HG03175 (cell line): ENCODE measurements at regions not wholly inside any gene's neighbourhood (a gene's known extent, or its start where the extent isn't known, plus 50 kb on each side); places are given as distances from the start of the nearest gene placed in this dataset.
A peak's percentile ranks its signal among the peaks of the same experiment; 100 is the strongest.
"Not testable (repeated sequence)": the region's sequence is repeated elsewhere in the genome, so short reads cannot be mapped to it uniquely, and the experiment has no call there.

ENCODE experiments used
- ATAC-seq: cut with Tn5 transposase; IDR thresholded peaks from one replicate; pipeline ENCODE4 v1.9.1; 2021; ENCODE audit warnings: mild to moderate bottlenecking, moderate library complexity; ENCODE audit not compliant: unreplicated experiment

DNA sequence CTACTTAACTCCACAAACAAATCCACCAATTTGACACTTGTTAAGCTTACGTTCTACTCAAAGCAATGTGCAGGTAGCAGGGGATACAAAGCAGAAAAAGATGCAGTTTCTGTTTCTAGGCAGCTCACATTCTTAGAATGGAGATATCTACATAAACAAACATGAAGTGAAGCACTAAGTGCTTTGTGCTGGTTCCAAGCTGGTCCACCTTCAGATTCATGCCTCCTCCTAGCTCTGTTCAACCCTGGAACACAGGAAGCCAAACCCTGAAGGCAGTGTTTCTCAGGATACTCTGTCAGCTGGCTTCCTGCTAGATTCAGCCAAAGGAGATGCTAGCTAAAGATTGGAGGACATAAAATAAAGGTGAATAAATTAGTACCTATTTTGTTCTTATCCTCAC, 55.3 kb upstream of the NOL4 start:
- ATAC-seq: no peak

DNA sequence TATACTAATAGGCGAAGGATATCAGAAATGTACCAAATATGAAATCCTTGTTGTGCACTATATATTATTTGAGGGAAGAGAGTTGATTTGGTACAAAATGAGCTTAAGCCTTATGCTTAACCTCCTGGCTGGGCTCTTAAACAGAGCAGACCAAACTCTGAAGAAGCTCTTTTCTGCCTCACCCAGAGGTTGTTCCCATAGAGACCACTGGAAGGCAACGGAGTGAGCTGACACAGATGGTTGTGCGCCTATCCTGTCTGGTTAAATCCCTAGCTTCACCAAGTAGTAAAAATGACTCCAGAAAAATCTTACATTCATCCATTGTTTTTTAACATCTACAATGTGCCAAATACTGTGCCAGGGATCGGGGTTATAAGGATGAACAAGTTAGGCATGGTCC, 55.9 kb upstream of the NOL4 start:
- no peak for ATAC-seq

DNA sequence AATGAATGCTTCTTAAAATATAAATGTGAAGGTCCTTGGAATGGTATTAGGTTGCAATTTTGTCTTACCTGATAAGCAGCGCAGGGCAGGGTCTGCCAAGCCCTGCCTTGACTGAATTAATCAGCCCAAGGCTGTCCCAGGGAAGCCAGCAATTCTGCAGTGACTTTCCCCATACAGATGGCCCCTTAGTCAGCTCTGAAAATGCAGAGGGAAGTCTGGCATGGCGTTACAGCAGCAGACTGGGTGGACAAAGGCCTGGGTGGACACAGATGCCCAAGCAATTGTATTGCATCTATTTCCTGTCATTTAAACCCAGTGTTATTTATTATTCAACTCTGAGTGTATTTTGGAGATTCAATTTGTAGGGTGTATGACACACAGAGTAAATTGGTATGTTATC, 56.6 kb upstream of the NOL4 start:
- ATAC-seq: no peak

DNA sequence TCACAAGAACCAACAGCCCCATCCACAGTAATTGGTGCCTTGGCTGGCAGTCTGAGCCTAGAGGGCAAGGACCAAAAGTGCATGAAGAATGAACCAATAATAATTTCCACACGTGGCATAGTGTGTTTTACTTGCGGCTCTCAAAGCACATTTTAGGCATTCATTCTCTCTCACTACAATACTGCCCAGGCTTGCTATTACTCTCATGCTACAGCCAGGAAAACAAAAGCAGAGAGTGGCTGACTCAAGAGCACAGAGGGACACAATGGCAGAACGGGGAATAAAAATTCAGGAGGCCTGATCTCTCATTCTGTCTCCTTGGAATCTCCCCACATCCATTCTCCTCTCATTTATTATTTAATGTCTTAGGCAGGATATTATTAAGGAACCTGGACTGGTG, 57.0 kb upstream of the NOL4 start:
- ATAC-seq: no peak

DNA sequence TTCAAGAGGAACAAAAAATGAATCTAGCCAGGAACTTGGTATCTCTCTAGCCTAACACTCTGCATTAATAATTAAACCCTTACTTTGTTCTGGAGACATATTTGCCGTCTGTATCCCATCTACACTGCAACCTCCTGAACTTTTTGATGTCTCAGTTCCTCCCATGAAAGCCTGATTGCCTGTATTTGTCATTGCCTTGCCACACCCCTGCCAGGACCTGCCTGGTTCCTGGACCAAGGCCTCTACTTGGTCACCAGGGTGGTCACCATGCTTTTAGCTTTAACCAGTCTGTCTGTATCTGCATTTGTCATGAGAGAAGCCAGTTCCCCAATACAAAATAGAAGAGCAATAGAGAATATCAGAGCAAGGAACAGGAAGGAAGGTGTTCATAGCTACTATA, 58.8 kb upstream of the NOL4 start:
- no peak for ATAC-seq

DNA sequence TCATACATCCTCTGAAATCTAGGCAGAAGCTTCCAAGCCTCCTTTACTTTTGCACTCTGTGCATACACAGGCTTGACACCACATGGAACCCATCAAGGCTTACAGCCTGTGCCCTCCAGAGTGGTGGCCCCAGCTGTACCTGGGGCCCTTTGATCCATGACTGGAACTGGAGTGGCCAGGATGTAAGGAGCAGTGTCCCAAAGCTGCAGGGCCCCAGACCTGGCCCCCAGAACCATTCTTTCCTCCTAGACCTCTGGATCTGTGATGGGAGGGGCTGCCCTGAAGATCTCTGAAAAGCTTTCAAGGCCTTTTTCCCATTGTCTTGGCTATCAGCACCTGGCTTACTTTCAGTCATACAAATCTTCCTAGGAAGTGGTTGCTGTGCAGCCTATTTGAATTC, 63.1 kb upstream of the NOL4 start:
- ATAC-seq: no peak

DNA sequence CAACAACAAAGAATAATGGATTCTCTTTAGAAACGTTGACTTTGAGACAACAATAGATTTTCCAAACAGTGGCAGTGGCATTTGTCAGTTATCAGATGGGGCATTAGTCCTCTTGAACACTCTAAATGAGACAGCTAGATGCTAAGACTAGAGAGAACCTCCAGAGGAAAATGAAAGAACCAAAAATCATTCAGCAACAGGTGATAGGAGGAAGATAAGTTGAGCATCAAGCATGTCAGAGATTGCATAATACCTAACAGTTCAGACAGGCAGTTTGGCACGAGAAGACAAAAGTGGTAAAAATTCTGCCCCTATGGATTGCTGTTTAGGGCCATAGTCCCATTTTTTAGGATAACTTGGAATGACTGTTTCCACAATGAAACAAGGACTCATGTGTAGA, 67.9 kb upstream of the NOL4 start:
- ATAC-seq: no peak

DNA sequence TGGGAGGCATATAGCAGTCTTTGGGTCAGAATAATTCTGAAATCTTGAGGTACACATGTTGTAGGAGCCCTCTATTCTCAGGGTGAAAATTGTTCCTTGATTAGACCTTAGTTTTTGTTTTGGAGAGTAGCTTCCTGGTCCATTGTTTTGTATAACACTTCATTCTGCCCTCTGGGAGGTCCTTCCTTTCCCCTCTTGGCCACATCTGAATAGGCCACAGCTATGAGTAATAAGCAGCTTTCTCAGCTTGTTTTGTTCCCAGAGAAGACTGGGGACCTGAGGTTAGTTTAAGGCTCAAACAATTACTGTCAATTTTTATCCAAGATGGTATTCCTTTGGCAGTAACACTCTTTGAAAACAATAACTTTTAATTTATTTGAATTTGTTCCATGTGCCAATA, 72.6 kb upstream of the NOL4 start:
- no peak for ATAC-seq

DNA sequence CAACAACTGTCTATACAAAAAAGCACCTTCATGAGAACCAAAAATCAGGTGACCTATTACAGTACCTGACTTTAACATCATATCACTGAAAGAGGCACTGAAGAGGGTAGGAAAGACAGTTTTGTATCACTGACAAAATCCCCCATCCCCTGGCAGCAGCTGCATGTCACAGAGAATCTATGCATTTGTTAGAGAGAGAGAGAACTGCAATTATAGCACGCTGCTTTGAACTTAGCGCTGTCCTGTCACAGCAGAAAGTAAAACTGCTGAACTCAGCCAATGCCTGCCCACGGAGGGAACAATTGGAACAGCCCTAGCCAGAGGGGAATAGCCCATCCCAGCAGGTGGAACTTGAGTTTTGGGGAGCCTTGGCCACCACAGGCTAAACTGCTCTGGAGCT, 75.1 kb upstream of the NOL4 start:
- no peak for ATAC-seq

DNA sequence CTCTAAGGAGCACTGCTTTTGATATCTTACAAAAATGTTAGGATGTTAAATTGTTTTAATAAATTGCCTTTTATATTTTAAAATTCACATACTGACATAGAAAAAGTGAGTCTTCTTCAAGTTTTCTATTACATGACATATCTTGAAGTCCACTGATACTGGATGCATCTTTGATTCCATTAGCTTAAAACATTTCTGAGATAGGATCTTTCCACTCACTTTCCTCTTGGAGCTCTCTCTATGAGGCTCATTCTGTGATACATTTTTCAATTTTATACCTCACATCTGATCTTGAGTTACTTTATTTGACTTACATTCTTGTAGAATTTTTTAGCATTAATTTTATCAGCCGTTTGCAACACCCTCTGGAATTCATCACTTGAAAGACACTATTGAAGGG, 86.8 kb upstream of the NOL4 start:
- ATAC-seq: no peak

DNA sequence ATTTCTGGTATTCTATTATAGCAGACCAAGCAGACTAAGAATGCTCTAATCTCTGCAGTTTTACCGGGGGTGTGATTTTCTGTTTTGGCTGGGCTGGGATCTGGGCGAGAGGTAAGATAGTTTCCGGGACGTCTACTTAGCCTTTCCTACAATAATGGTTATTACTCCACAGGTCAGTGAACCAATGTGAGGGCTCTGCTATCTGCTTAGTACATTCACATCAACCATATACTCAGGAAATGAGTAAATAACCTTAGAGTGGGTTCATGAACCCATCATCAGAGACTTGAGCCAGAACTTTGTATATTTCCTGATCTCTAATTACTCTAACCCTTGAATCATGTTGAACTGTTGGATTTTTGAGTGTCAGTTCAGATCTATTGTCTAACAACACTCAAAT, 90.1 kb upstream of the NOL4 start:
- ATAC-seq: no peak

DNA sequence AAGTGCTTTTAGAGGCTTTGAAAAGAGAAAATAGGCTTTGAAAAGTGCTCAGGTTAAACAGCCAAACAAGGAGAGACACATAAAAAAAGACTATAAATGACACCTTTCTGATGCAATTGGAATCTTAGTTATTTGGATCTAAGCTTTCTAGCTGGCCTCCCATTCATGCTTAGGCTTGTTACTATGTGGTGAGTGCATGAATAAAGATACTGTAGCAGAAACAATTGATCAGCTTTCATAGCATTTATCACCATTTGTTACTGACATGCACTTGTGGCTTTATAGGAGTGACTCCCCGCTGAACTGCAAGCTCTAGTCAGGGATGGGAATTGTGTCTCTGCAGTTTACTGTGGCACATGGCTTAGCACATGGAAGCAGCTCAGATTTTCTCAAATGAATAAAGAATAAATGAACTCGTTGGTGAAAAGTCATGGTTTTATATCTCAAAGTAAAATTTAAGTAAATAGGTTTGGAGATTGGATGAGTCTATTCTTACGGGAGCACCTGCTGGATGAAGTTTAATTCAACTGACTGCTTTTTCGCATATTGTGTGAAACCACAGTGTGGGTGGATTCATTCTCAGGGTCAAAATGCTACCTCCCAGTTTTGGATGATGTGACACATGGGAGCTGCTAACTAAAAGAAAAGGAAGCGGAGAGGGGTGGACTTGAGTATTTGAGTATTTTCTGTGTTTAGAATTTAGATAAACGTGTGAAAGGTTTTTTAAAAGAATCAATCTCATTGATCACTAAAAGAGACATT, 91.1 kb upstream of the NOL4 start:
- ATAC-seq: no peak

DNA sequence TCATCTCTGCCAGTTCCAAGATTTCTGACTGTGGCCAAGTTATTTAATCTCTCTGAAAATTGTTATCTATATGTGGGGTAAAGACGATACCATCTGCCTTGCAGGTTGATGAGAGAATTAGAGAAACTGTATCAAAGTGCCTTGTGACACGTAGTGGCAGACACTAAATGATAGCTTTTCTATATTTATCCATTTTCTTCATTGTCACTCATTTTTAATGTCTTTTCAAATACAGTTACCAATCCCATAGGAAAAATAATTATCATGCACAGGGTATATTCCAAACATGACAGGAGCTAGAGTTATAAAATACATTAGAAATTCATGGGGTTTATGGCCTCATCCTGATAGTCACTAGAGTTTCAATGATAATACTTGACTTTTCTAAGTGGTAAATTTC, 95.6 kb upstream of the NOL4 start:
- no peak for ATAC-seq

DNA sequence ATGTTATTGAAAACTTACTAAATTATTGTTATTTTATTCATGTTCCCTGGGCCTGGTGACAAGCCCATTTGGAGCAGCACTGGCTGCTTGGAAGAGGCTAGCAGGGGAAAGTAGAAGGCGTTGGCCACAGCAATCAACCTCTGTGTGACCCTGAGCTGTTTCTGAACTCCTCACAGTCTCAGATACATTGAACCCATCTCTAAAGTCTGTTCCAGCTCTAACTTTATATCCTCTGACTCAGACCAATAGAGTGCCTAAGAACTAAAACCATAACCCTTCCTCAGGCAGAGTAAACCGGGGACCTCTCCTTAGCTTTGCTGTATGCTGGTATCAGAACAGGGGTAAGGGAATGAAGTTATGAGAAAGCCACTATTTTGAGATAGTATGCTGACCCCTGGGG, 96.4 kb upstream of the NOL4 start:
- ATAC-seq: peak; percentile 50

DNA sequence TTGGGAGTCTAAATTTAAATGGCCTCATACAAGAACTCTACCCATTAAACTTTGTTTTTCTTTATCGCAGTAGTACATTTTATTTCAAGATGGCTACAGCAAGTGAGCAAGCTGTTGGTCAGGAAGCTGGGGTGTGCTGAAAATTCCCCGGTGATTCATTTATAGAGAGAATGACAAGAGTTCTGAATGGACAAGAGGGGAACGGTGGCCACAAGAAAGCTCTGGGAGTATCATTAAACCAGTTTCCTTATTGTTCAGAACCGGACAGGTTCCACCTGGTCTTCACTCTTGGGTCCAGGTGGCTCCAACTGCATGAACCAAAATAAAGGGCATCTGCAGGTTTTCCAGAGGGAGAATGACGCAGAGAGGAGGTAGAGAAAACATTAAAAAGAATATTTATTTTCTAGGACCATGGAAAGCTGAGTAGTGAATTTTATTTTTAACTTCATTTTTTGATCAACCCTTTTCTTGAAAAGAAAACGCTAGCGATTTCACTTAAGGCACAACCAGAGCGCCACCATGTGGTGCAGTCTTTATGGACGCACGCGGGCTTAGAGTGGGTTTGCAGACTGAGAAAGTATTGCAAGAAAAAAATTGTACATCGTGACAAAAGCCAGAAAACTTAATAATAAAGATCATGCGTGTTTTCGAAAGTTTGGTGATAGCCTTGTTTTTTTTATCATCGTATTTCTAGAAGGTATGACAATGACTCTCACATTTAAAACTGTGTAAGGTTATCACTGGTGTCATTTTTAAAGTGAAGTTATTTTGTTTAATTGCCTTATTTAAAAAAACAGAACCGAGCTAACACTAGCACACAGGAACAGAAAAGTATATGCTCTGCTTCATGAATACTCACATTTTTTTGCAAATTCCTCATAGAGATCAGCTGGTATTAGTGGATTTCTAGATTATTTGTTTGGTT, 97.9 kb upstream of the NOL4 start:
- ATAC-seq: peak; percentile 61

DNA sequence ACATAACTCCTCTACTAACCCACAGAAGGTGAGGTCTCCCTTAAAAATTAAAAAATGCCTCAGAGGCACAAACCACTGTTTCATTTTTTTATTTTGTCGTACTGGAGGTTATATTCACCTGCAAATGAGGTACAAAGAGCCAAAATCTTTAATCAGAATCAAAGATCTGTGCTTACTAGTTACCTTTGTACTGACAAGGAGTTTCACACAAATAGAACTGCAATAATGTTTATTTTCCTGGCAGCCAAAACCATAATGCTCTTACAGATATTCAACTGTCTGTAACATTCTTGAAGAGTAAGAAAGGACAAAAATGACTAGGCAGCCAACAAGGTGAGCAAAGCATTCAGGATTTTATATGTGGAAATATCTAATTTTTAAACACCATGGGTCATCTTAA, 105.1 kb upstream of the NOL4 start:
- ATAC-seq: no peak

DNA sequence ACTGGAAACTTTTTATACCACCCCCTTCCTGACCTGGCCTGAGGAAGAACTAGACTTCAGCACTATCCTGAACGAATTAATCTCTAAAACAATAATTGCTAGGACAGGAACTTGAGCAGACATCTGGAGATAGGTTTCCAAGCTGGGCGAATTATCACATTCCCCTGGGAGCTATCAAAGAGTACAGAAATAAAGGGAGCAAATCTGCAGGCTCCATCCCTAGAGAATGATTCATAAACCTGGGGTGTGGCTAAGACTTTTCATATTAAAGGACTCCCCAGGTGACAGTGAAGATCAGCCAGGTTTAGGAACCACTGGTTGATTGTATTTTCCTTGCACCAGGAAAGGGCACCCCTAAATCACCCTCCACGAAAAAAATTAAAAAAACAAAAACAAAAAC, 105.6 kb upstream of the NOL4 start:
- ATAC-seq: no peak

DNA sequence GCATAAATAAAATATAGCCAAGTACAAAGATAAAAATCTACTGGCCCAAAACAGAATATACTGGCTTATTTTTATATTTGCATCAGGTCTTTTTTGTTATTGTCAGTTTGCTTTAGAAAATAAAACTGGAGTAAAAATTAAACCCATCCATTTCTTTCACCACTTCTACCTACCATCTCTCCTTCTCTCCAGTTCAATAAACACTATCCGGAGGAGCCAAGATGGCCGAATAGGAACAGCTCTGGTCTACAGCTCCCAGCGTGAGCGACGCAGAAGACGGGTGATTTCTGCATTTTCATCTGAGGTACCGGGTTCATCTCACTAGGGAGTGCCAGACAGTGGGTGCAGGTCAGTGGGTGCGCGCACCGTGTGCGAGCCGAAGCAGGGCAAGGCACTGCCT, 106.2 kb upstream of the NOL4 start:
- ATAC-seq: not testable (repeated sequence)

DNA sequence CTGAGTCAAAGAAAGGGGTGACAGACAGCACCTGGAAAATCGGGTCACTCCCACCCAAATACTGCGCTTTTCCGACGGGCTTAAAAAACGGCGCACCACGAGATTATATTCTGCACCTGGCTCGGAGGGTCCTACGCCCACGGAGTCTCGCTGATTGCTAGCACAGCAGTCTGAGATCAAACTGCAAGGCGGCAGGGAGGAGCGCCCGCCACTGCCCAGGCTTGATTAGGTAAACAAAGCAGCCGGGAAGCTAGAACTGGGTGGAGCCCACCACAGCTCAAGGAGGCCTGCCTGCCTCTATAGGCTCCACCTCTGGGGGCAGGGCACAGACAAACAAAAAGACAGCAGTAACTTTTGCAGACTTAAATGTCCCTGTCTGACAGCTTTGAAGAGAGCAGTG, 106.6 kb upstream of the NOL4 start:
- ATAC-seq: not testable (repeated sequence)

DNA sequence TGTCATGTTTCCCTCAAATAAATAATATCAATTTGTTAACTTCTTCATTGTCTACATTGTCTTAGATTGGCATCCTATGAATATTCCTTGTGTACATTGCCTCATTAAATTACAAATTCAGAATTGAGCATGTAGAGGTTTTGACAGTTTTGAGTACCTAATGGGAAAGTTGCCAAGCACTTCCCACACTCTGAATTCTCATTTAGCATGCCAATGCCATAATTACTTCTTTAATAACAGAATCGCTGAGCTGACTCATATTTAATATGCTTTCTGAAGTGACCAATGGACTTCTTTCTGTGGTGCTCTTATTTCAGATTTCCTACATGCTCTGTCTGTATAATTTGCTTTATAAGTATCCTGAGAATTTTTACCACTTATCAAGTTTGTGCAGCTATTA, 114.4 kb upstream of the NOL4 start:
- ATAC-seq: no peak

DNA sequence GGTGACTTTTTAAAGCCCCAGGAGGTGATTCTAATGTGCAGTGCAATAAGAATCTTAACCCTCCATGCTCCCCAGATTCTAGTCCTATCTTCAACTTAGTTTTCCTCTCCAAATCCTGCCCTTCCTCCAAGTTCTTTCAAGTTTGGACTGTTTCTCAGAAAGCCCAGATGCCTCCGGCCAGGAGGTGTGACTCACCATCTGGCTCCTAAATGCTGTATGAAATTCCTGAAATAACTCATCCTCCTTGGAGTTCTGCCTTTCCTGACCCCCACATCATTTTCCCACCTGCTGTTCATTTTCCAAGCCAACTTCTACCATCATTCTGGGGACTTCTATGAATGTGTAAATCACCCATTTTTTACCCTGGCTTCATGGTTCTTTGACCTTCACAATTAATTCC, 118.2 kb upstream of the NOL4 start:
- ATAC-seq: no peak

DNA sequence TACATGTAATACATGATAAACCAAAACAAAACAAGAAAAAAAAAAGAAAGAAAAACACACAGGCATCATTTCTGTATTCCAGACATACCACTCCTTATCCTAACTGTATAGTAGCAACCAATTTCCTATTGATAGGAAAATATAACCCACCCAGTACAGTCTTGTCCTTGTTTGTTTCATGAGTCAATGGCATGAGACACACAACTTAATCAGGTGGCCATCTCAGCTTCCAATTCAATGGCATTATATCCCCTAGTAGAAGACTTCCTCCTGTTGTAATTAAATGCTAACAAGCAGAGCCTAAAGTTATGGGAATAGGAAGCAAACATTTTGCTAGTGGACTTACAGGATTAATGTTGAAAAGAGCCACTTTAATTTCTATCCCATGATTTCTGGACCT, 121.0 kb upstream of the NOL4 start:
- ATAC-seq: no peak
